GM12878 (cell line): ENCODE measurements at regions not wholly inside any gene's neighbourhood (a gene's known extent, or its start where the extent isn't known, plus 50 kb on each side); places are given as distances from the start of the nearest gene placed in this dataset.

Experiments
- ATAC-seq: fragments of 200-7000 bp; cut with Tn5 transposase; 3 replicates; pipeline ENCODE4 v1.9.1; 2020; ENCODE audit warnings: mild to moderate bottlenecking, moderate library complexity
- BruUV-seq: library from RNA; stranded (reverse); fragments of 400-500 nt; replicated peaks from 2 replicates; lab custom pipeline; 2021; lab: Mats Ljungman, UMichigan
- CTCF ChIA-PET: fragments of 300-600 bp; sonication (Branson Sonifier 250); formaldehyde crosslinking; extraction: SDS; loops from one replicate; lab custom pipeline; 2021; ENCODE audit warnings: inconsistent platforms; lab: Yijun Ruan, JAX
- POLR2A ChIA-PET: fragments of 350-600 bp; formaldehyde crosslinking; extraction: SDS; loops from one replicate; lab custom pipeline; 2021; ENCODE audit warnings: inconsistent platforms; lab: Charles Lee
- RAD21 ChIA-PET: fragments of 300-600 bp; sonication (Branson Sonifier 250); formaldehyde crosslinking; loops from one replicate; lab custom pipeline; 2023; ENCODE audit warnings: antibody characterized with exemption; ENCODE audit not compliant: unreplicated experiment; lab: Charles Lee
- SMC1A ChIA-PET: fragments of 300-600 bp; sonication (Branson Sonifier 250); formaldehyde crosslinking; loops from one replicate; lab custom pipeline; 2023; ENCODE audit not compliant: unreplicated experiment, uncharacterized antibody; lab: Charles Lee
- DNase-seq: peaks from one replicate; pipeline ENCODE4 v3.0.0-alpha.2; 2011; ENCODE audit warnings: low read depth, low spot score
- FAIRE-seq: peaks from 3 replicates; lab custom pipeline; 2011; peaks lifted over from hg19 to GRCh38; lab: Jason Lieb, UNC
- H2AFZ ChIP-seq: 2 replicates; pipeline ENCODE4 v1.6.0; 2011; ENCODE audit warnings: low read depth, low read length, control low read depth; ENCODE audit not compliant: control insufficient read depth
- H3K27ac ChIP-seq: 2 replicates; pipeline ENCODE4 v1.5.1; 2011; ENCODE audit warnings: control low read depth; ENCODE audit not compliant: control insufficient read depth, insufficient read depth
- H3K27me3 ChIP-seq, 2 experiments: replicated peaks in 1 of 2; 2 replicates each; pipeline versions ENCODE4 v1.6.0 to v1.6.1; 2011; ENCODE audit warnings: low read length in 1 of 2; ENCODE audit not compliant: control insufficient read depth in 2 of 2, insufficient read depth in 2 of 2
- H3K36me3 ChIP-seq, 2 experiments: 2 replicates each; pipeline ENCODE4 v1.5.1; 2011; ENCODE audit warnings: low read length in 1 of 2; ENCODE audit not compliant: control insufficient read depth in 2 of 2, insufficient read depth in 2 of 2
- H3K4me1 ChIP-seq: 2 replicates; pipeline ENCODE4 v1.6.1; 2011; ENCODE audit warnings: mild to moderate bottlenecking, low read length, moderate library complexity, mixed read lengths; ENCODE audit not compliant: control insufficient read depth, insufficient read depth
- H3K4me2 ChIP-seq: 2 replicates; pipeline ENCODE4 v1.6.0; 2011; ENCODE audit warnings: control low read depth; ENCODE audit not compliant: control insufficient read depth, insufficient read depth
- H3K4me3 ChIP-seq: fragments of 200-600 bp; sonication (generic); 2 replicates; pipeline ENCODE4 v1.5.1; 2016
- H3K79me2 ChIP-seq: 2 replicates; pipeline ENCODE4 v1.6.0; 2011; ENCODE audit warnings: low read length; ENCODE audit not compliant: control insufficient read depth, insufficient read depth
- H3K9ac ChIP-seq: 2 replicates; pipeline ENCODE4 v1.8.0; 2011; ENCODE audit warnings: low read length, control low read depth, mixed read lengths; ENCODE audit not compliant: control insufficient read depth, insufficient read depth
- H3K9me3 ChIP-seq: replicated peaks from 3 replicates; pipeline ENCODE4 v1.5.1; 2011; ENCODE audit warnings: mild to moderate bottlenecking, low read length; ENCODE audit not compliant: control insufficient read depth, insufficient read depth
- H4K20me1 ChIP-seq: 2 replicates; pipeline ENCODE4 v1.6.0; 2011; ENCODE audit not compliant: control insufficient read depth, insufficient read depth
- CBX3 ChIP-seq: fragments of 200-600 bp; sonication (generic); IDR thresholded peaks from 2 replicates; pipeline ENCODE4 v1.6.1; 2016; ENCODE audit warnings: low read depth, borderline replicate concordance
- KLF5 ChIP-seq: fragments of 450-650 bp; IDR thresholded peaks from 2 replicates; pipeline ENCODE4 v1.6.1; 2014; ENCODE audit warnings: mild to moderate bottlenecking; ENCODE audit not compliant: partially characterized antibody
- MLLT1 ChIP-seq: fragments of 450-650 bp; IDR thresholded peaks from 2 replicates; pipeline ENCODE4 v1.6.1; 2016; ENCODE audit warnings: mild to moderate bottlenecking
- MXI1 ChIP-seq: fragments of 150-350 bp; IDR thresholded peaks from 2 replicates; pipeline ENCODE4 v1.6.1; 2011; ENCODE audit warnings: low read depth, mild to moderate bottlenecking, inconsistent platforms, low read length, improper control_type of control experiment
- NFXL1 ChIP-seq: fragments of 450-650 bp; IDR thresholded peaks from 2 replicates; pipeline ENCODE4 v1.6.1; 2017; ENCODE audit warnings: antibody characterized with exemption, mild to moderate bottlenecking, borderline replicate concordance
- NR2F1 ChIP-seq: fragments of 450-650 bp; conservative IDR thresholded peaks from 2 replicates; pipeline ENCODE4 v1.6.1; 2017; ENCODE audit warnings: mild to moderate bottlenecking
- SMAD1 ChIP-seq: fragments of 450-650 bp; IDR thresholded peaks from 2 replicates; pipeline ENCODE4 v1.6.1; 2018; ENCODE audit warnings: mild to moderate bottlenecking, low read depth; ENCODE audit not compliant: partially characterized antibody
- SP1 ChIP-seq: IDR thresholded peaks from one replicate; pipeline ENCODE4 v1.6.1; 2011; ENCODE audit warnings: low read depth, low read length
- SUPT20H ChIP-seq: IDR thresholded peaks from 2 replicates; pipeline ENCODE4 v1.6.1; 2011; ENCODE audit warnings: low read depth, mild to moderate bottlenecking, low read length, moderate library complexity, borderline replicate concordance; ENCODE audit not compliant: control insufficient read depth
- YBX1 ChIP-seq: fragments of 450-650 bp; IDR thresholded peaks from 2 replicates; pipeline ENCODE4 v1.6.1; 2016; ENCODE audit warnings: antibody characterized with exemption
- WGBS: methylation state at CpG from one replicate; pipeline ENCODE4 v1.1.6; 2016; ENCODE audit warnings: low lambda C conversion rate; ENCODE audit not compliant: insufficient replicate concordance, insufficient coverage; ENCODE audit errors: missing lambda C conversion rate; 5-methylcytosine and 5-hydroxymethylcytosine counted together
- in situ Hi-C: fragments of 300-500 bp; cut with MboI; formaldehyde crosslinking; loops from 9 replicates; pipeline ENCODE4 v1.14.3; 2018; ENCODE audit warnings: mixed read lengths
- intact Hi-C: fragments of 100-400 bp; cut with micrococcal nuclease; formaldehyde crosslinking; loops from one replicate; pipeline ENCODE4 v1.14.2; 2022; ENCODE audit not compliant: unreplicated experiment

- H3K4me3 ChIP-seq = no peak overlapping the region
- intact Hi-C loops (no loop called here), in situ Hi-C loops (no loop called here)
- no peaks in the 10 kb centered on the region; the same call in 1 of the 3 replicates for H3K9me3 ChIP-seq
- TF ChIP-seq SP1 (no peak), MXI1 (no peak), YBX1 (no peak), SUPT20H (no peak), MLLT1 (no peak), NR2F1 (no peak), CBX3 (no peak), NFXL1 (no peak), KLF5 (no peak), SMAD1 (no peak)
- H3K9ac ChIP-seq = no peak overlapping the region
- H3K36me3 ChIP-seq = no peaks in the 10 kb centered on the region
- ChIA-PET SMC1A (interaction anchor here (1.0 kb wide), 1 partner anchor 16 kb away, joined by 4 read pairs; no protein-coding TSS in a partner anchor), CTCF (no interaction called here), RAD21 (no interaction called here), POLR2A (no interaction called here)
- H3K27me3 ChIP-seq = no peaks in the 10 kb centered on the region
- H3K4me2 ChIP-seq = no peak overlapping the region
- 44% methylated on average over 3 of the region's 3 CpGs for WGBS
- H4K20me1 ChIP-seq = no peaks in the 10 kb centered on the region
- no peak overlapping the region for H3K27ac ChIP-seq
- 0 out of 2 replicates have a peak, but pooled peaks cover 4% of the 10 kb centered on the region for H3K4me1 ChIP-seq
- no peak overlapping the region for H2AFZ ChIP-seq
- no peak for ATAC-seq
- no TSS peak for BruUV-seq
- no peaks in the 10 kb centered on the region for H3K79me2 ChIP-seq
- DNase-seq = no peak
- FAIRE-seq = no peak
Observed at GRCh38 chr4:38468339-38468866, 195.6 kb upstream of the KLF3 start.
